Loucy (cell line): ENCODE measurements at regions not wholly inside any gene's neighbourhood (a gene's known extent, or its start where the extent isn't known, plus 50 kb on each side); places are given as distances from the start of the nearest gene placed in this dataset.

Experiments
- H2AFZ ChIP-seq: fragments of 200-600 bp; sonication (generic); 2 replicates; pipeline ENCODE4 v1.6.0; 2016; ENCODE audit warnings: antibody characterized with exemption, mild to moderate bottlenecking, low read length, moderate library complexity
- H3F3A ChIP-seq: fragments of 200-600 bp; 2 replicates; pipeline ENCODE4 v1.6.0; 2016; ENCODE audit warnings: antibody characterized with exemption, low read depth, mild to moderate bottlenecking
- H3K27me3 ChIP-seq: fragments of 200-600 bp; sonication (generic); 2 replicates; pipeline ENCODE4 v1.6.1; 2014; ENCODE audit warnings: low read length, mild to moderate bottlenecking; ENCODE audit not compliant: insufficient read depth, poor library complexity, severe bottlenecking
- H3K36me3 ChIP-seq: fragments of 200-600 bp; sonication (generic); 2 replicates; pipeline ENCODE4 v1.6.1; 2016; ENCODE audit warnings: low read length; ENCODE audit not compliant: insufficient read depth
- H3K4me1 ChIP-seq: fragments of 200-600 bp; sonication (generic); 2 replicates; pipeline ENCODE4 v1.5.1; 2014; ENCODE audit warnings: low read length, mild to moderate bottlenecking; ENCODE audit not compliant: insufficient read depth, poor library complexity, severe bottlenecking
- H3K4me2 ChIP-seq: fragments of 200-600 bp; sonication (generic); 2 replicates; pipeline ENCODE4 v1.6.0; 2014; ENCODE audit warnings: antibody characterized with exemption, low read length, low read depth, mild to moderate bottlenecking; ENCODE audit not compliant: poor library complexity, severe bottlenecking
- H3K4me3 ChIP-seq: fragments of 200-600 bp; sonication (generic); 2 replicates; pipeline ENCODE4 v1.5.1; 2014; ENCODE audit warnings: low read length, mild to moderate bottlenecking, mixed read lengths; ENCODE audit not compliant: poor library complexity, severe bottlenecking
- H3K79me2 ChIP-seq: fragments of 200-600 bp; sonication (generic); 2 replicates; pipeline ENCODE4 v1.6.1; 2014; ENCODE audit warnings: low read length; ENCODE audit not compliant: insufficient read depth
- H3K9ac ChIP-seq: fragments of 200-600 bp; sonication (generic); 2 replicates; pipeline ENCODE4 v1.6.0; 2014; ENCODE audit warnings: mild to moderate bottlenecking, low read depth, low read length, moderate library complexity; ENCODE audit not compliant: poor library complexity, severe bottlenecking
- H3K9me2 ChIP-seq: fragments of 200-600 bp; sonication (generic); replicated peaks from 2 replicates; pipeline ENCODE4 v1.6.1; 2016; ENCODE audit warnings: low read depth, low read length, mixed read lengths
- H3K9me3 ChIP-seq: fragments of 200-600 bp; sonication (generic); 2 replicates; pipeline ENCODE4 v1.6.1; 2014; ENCODE audit warnings: mild to moderate bottlenecking, antibody characterized with exemption, low read length, low read depth; ENCODE audit not compliant: insufficient read depth
- H4K20me1 ChIP-seq: fragments of 200-600 bp; sonication (generic); 2 replicates; pipeline ENCODE4 v1.6.0; 2014; ENCODE audit warnings: antibody characterized with exemption, low read length, mild to moderate bottlenecking; ENCODE audit not compliant: insufficient read depth, poor library complexity, severe bottlenecking
- CTCF ChIP-seq: fragments of 200-600 bp; sonication (generic); conservative IDR thresholded peaks from 2 replicates; pipeline ENCODE4 v1.5.1; 2014; ENCODE audit warnings: mild to moderate bottlenecking, antibody characterized with exemption, low read length
- EZH2phosphoT487 ChIP-seq: fragments of 200-600 bp; IDR thresholded peaks from 2 replicates; pipeline ENCODE4 v1.6.1; 2018; ENCODE audit warnings: antibody characterized with exemption, mild to moderate bottlenecking, moderate library complexity, borderline replicate concordance

- Histone ChIP-seq H3K4me2 (no peak overlapping the region), H2AFZ (no peak overlapping the region), H3K36me3 (no peaks in the 10 kb centered on the region), H3F3A (no peaks in the 10 kb centered on the region), H3K4me3 (no peak overlapping the region), H3K27me3 (no peaks in the 10 kb centered on the region), H3K9me2 (no peaks in the 10 kb centered on the region), H4K20me1 (no peaks in the 10 kb centered on the region), H3K79me2 (no peaks in the 10 kb centered on the region), H3K9me3 (no peaks in the 10 kb centered on the region), H3K4me1 (no peaks in the 10 kb centered on the region), H3K9ac (no peak overlapping the region)
- no peak for TF ChIP-seq EZH2phosphoT487
- no peak for TF ChIP-seq CTCF
Observed at GRCh38 chr4:124519196-124519595, 193.3 kb downstream of the ANKRD50 start.

- no peak overlapping the region for H3K4me2 ChIP-seq
Observed at GRCh38 chr4:124523816-124524215, 188.7 kb downstream of the ANKRD50 start.

GRCh38 chr4:124525524-124525923, 187.0 kb downstream of the ANKRD50 start:
- Histone ChIP-seq H3K4me3 (no peak overlapping the region), H2AFZ (peak overlapping the region; percentile 44; the same call in 1 of the 2 replicates), H3K79me2 (no peaks in the 10 kb centered on the region), H3K9me3 (no peaks in the 10 kb centered on the region), H3K9ac (no peak overlapping the region), H3F3A (no peaks in the 10 kb centered on the region), H4K20me1 (no peaks in the 10 kb centered on the region), H3K27me3 (no peaks in the 10 kb centered on the region), H3K36me3 (no peaks in the 10 kb centered on the region), H3K9me2 (no peaks in the 10 kb centered on the region), H3K4me1 (peaks cover 12% of the 10 kb centered on the region), H3K4me2 (peak overlapping the region; percentile 47)
- TF ChIP-seq CTCF (no peak), EZH2phosphoT487 (no peak)

More at GRCh38 chr4:124523816-124524215, 188.7 kb downstream of the ANKRD50 start:
- Histone ChIP-seq H4K20me1 (no peaks in the 10 kb centered on the region), H3K4me1 (peaks cover 12% of the 10 kb centered on the region), H3K36me3 (no peaks in the 10 kb centered on the region), H2AFZ (no peak overlapping the region), H3K27me3 (no peaks in the 10 kb centered on the region), H3K9me3 (no peaks in the 10 kb centered on the region), H3K79me2 (no peaks in the 10 kb centered on the region), H3K9ac (no peak overlapping the region), H3K4me3 (no peak overlapping the region), H3K9me2 (no peaks in the 10 kb centered on the region), H3F3A (no peaks in the 10 kb centered on the region)
- TF ChIP-seq CTCF (no peak), EZH2phosphoT487 (no peak)
